Gastroesophageal sphincter (tissue), 3 donors: ENCODE measurements at regions not wholly inside any gene's neighbourhood (a gene's known extent, or its start where the extent isn't known, plus 50 kb on each side); places are given as distances from the start of the nearest gene placed in this dataset.

Experiments
- CTCF ChIP-seq, 4 experiments: fragments of 200-600 bp in 2 of 4; fragments of 450-650 bp in 2 of 4; sonication (generic) in 1 of 4; IDR thresholded peaks; one replicate each; pipeline ENCODE4 v1.5.1; 2017 to 2019; ENCODE audit warnings: antibody characterized with exemption in 4 of 4, mild to moderate bottlenecking in 2 of 4, moderate library complexity in 2 of 4
- EP300 ChIP-seq: sonication (generic); formaldehyde crosslinking; IDR thresholded peaks from one replicate; pipeline ENCODE4 v1.6.1; 2017; ENCODE audit warnings: antibody characterized with exemption, mild to moderate bottlenecking
- POLR2A ChIP-seq, 2 donors: fragments of 450-650 bp; IDR thresholded peaks; one replicate each; pipeline ENCODE4 v1.6.1; 2017; ENCODE audit warnings: antibody characterized with exemption in 2 of 2, mild to moderate bottlenecking in 2 of 2, moderate library complexity in 1 of 2
- POLR2AphosphoS5 ChIP-seq: sonication (generic); formaldehyde crosslinking; IDR thresholded peaks from one replicate; pipeline ENCODE4 v1.6.1; 2017; ENCODE audit warnings: antibody characterized with exemption

- TF ChIP-seq CTCF (IDR thresholded peaks at IDR 0.05): no peak
- TF ChIP-seq POLR2AphosphoS5: no peak
- no peak for TF ChIP-seq POLR2A (IDR thresholded peaks at IDR 0.05)
- no peak for TF ChIP-seq EP300
These were observed 241.7 kb upstream of the P2RY1 start for GRCh38 chr3:152593242-152593641.
